ENCODE measurements at regions not wholly inside any gene's neighbourhood (a gene's known extent, or its start where the extent isn't known, plus 50 kb on each side); places are given as distances from the start of the nearest gene placed in this dataset.
"Not testable (repeated sequence)": the region's sequence is repeated elsewhere in the genome, so short reads cannot be mapped to it uniquely, and the experiment has no call there.

GRCh38 chr1:14347776-14348175 is 250.7 kb upstream of the KAZN start:
- DNase-seq (ENCODE audit: low read depth) = no peak

- no peak for DNase-seq (ENCODE audit: low read depth)
These were observed 248.3 kb upstream of the KAZN start for GRCh38 chr1:14350197-14350596.

- no peak for DNase-seq (ENCODE audit: low read depth)
These were observed 245.6 kb upstream of the KAZN start for GRCh38 chr1:14352897-14353296.

- not testable (repeated sequence) for DNase-seq (ENCODE audit: low read depth)
These were observed 237.5 kb upstream of the KAZN start for GRCh38 chr1:14361005-14361404.

DNA sequence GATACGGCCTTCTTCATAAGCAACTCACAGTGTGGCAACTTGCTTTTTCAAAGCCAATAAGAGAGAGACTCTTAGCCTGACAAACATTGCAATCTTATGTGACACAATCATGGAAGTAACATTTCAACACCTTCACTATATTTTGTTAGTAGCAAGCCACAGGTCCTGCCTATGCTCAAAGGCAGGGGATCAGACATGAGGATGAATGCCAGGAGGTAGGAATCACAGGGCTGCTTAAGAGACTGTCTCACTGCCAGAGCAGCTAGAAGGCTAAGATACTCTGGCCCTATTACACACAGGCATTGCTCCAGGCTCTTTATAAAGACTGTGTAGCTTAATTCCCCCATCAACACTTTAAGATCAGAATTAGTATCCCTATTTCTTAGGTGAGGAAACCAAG is 236.2 kb upstream of the KAZN start:
- no peak for DNase-seq (ENCODE audit: low read depth)

DNA sequence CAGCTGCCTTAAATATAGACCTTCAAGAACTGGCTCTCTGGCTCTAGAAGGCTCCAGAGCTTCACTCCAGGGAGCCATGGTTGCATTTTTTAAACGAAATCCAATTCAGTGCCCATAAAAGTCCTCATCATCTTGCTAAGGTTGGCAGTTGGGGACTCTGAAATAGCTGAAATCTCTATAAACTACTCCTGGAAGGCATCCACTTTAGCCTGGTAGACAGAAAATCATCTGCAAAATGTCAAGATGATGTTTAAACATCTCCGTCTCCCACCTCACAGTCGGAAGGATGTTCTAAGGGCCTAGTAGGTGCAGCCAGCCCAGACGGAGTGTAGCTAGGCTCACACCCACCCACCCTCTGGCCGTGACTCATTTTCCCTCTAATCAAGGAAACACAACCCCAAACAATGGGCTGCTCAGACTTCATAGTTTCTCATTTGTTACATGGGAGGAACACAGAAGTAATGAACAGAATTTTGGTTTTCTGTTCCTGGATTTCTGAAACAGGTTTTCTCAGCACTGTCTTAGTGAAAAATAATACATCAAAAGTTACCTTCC is 235.4 kb upstream of the KAZN start:
- DNase-seq (ENCODE audit: low read depth) = no peak

- no peak for DNase-seq (ENCODE audit: low read depth)
These were observed 234.6 kb upstream of the KAZN start for GRCh38 chr1:14363707-14364413.

- DNase-seq (ENCODE audit: low read depth) = no peak
These were observed 233.0 kb upstream of the KAZN start for GRCh38 chr1:14365301-14365988.

- DNase-seq (ENCODE audit: low read depth) = no peak
These were observed 232.1 kb upstream of the KAZN start for GRCh38 chr1:14366091-14367018.

GRCh38 chr1:14367451-14367850 is 231.0 kb upstream of the KAZN start:
- no peak for DNase-seq (ENCODE audit: low read depth)

- no peak for DNase-seq (ENCODE audit: low read depth)
These were observed 228.8 kb upstream of the KAZN start for GRCh38 chr1:14369526-14370213.

- no peak for DNase-seq (ENCODE audit: low read depth)
These were observed 226.6 kb upstream of the KAZN start for GRCh38 chr1:14371771-14372497.

GRCh38 chr1:14372526-14372925 is 226.0 kb upstream of the KAZN start:
- DNase-seq (ENCODE audit: low read depth) = no peak

DNA sequence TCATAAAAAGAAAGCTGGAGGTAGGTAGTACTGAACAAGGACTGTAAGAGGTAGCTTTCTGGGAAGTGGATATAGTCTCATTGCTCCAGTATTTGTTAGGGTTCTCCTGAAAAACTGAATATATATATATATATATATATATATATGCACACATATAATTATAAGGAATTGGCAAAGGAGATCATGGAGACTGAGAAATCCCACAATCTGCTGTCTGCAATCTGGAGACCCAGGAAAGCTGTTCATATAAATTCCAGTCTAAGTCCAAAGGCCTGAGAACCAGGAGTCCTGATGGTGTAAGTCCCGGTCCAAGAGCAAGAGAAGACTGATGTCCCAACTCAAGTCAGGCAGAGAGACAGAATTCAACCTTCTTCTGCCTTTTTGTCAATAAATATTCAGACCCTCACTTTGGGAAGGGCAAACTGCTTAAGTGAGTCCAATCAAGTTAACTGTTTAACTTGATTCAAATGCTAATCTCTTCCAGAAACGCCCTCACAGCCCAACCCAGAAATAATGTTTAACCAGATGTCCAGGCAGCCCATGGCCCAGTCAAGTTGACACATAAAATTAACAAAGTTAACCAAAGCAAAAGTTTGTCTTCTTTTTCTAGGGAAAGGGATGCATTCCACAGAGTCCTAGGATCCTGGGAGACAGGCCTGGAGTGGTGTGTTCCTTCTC is 225.3 kb upstream of the KAZN start:
- no peak for DNase-seq (ENCODE audit: low read depth)

GRCh38 chr1:14375226-14375625 is 223.3 kb upstream of the KAZN start:
- DNase-seq (ENCODE audit: low read depth) = no peak

DNA sequence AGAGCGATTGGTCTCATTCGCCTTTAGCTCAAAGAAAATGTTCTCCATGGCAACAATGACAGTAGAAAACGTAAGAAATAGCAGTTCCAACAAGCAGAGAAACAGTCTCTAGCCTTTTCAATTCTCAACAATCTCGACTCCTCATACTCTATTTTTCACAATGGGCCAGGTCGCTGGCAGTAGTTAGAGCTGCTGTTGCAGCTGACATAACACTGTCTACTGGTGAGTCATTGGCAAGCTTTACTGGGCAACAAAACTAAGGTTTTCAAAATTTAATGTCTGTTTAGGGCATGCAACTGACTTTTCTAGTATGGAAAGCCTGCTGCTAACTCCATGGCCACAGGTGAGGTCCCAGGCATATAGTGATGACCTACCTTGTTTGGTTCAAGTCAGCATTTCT is 221.1 kb upstream of the KAZN start:
- DNase-seq (ENCODE audit: low read depth) = no peak

GRCh38 chr1:14380408-14380807 is 218.1 kb upstream of the KAZN start:
- DNase-seq (ENCODE audit: low read depth) = no peak

DNA sequence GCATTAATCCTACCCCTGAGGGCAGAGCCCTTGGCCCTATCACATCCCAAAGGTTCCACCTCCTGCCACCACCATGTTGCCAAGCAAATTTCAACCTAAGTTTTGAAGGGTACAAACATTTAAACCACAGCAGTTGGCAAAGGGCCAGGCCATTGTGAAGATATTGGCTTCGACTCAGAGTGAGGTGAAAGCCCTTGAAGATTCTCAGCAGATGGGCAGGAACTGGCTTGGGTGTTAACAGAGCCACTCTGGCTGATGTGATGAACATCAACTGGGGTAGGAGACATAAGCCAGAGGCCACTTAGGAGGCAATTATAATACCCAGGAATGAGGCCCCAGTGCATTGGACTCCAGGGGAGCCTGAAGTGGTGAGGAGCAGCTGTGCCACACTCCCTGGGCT is 207.7 kb upstream of the KAZN start:
- DNase-seq (ENCODE audit: low read depth) = no peak

GRCh38 chr1:14392161-14392858 is 206.2 kb upstream of the KAZN start:
- DNase-seq (ENCODE audit: low read depth) = no peak

DNA sequence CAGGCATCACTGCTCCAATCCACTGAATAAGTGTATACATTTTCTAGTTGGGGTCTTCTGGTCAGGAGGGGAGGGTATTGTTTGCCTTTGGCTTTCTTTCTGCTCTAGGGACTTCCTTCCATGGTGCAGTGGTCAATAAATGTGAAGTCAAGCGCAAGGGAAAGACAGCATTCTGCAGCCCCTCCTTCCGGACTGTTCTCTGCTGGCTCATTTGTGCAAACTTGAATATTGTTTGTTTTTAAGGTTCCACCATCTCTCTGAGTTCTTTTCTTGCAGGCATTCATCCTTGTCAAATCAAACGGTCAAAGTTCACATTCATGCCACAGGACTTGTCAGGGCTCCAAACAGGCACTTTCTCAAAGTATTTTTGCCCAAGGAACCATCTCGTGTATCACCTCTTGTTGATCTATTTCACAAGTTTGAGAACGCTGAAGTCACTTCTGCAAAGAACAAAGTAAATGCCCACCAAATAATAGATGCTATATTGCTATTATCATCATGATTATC is 205.6 kb upstream of the KAZN start:
- no peak for DNase-seq (ENCODE audit: low read depth)
